CD14-positive monocyte (primary cell): ENCODE measurements at regions not wholly inside any gene's neighbourhood (a gene's known extent, or its start where the extent isn't known, plus 50 kb on each side); places are given as distances from the start of the nearest gene placed in this dataset.

Experiments
- DNase-seq, 3 donors: peaks; one replicate each; pipeline ENCODE4 v3.0.0-alpha.2; 2011 to 2022
- H2AFZ ChIP-seq: 2 replicates; pipeline ENCODE4 v1.6.0; 2012; ENCODE audit warnings: mild to moderate bottlenecking, low read depth, low read length, inconsistent platforms; ENCODE audit not compliant: insufficient read depth, poor library complexity, severe bottlenecking
- H3K27ac ChIP-seq, 2 donors: 1 replicate in 1 of 2; 2 replicates in 1 of 2; pipeline ENCODE4 v1.5.1; 2012 to 2013; ENCODE audit warnings: low read length in 2 of 2, control low read depth in 1 of 2, inconsistent platforms in 1 of 2, low read depth in 1 of 2, mild to moderate bottlenecking in 1 of 2
- H3K27me3 ChIP-seq, 2 donors: one replicate each; pipeline versions ENCODE4 v1.6.0 to v1.6.1; 2011 to 2013; ENCODE audit warnings: low read length in 2 of 2; ENCODE audit not compliant: control insufficient read depth in 2 of 2, insufficient read depth in 2 of 2
- H3K36me3 ChIP-seq, 2 donors: replicated peaks in 1 of 2; 1 replicate in 1 of 2; 2 replicates in 1 of 2; pipeline versions ENCODE4 v1.5.1 to v1.6.1; 2012 to 2013; ENCODE audit warnings: low read length in 2 of 2, control low read depth in 1 of 2, inconsistent platforms in 1 of 2, mild to moderate bottlenecking in 1 of 2; ENCODE audit not compliant: insufficient read depth in 2 of 2, control insufficient read depth in 1 of 2
- H3K4me1 ChIP-seq, 2 donors: 1 replicate in 1 of 2; 2 replicates in 1 of 2; pipeline versions ENCODE4 v1.5.1 to v1.6.1; 2012 to 2013; ENCODE audit warnings: low read length in 2 of 2, control low read depth in 1 of 2, inconsistent platforms in 1 of 2, mild to moderate bottlenecking in 1 of 2, moderate library complexity in 1 of 2; ENCODE audit not compliant: insufficient read depth in 2 of 2, control insufficient read depth in 1 of 2
- H3K4me2 ChIP-seq: replicated peaks from 2 replicates; pipeline ENCODE3; 2012; ENCODE audit warnings: low read length, moderate library complexity, mild to moderate bottlenecking; ENCODE audit not compliant: poor library complexity, severe bottlenecking; ENCODE audit errors: extremely low read depth
- H3K4me3 ChIP-seq, 3 experiments: fragments of 200-600 bp in 1 of 3; sonication (generic) in 1 of 3; replicated peaks in 1 of 3; 1 replicate in 2 of 3; 2 replicates in 1 of 3; pipeline ENCODE4 v1.5.1; 2011 to 2013; ENCODE audit warnings: low read length in 3 of 3, mild to moderate bottlenecking in 3 of 3, control low read depth in 2 of 3, low read depth in 2 of 3, inconsistent platforms in 1 of 3, moderate library complexity in 1 of 3
- H3K79me2 ChIP-seq: 2 replicates; pipeline ENCODE4 v1.6.0; 2012; ENCODE audit warnings: mild to moderate bottlenecking, control low read depth, inconsistent platforms, low read length, moderate library complexity; ENCODE audit not compliant: insufficient read depth
- H3K9ac ChIP-seq: 2 replicates; pipeline ENCODE4 v1.6.0; 2017; ENCODE audit warnings: low read length, mild to moderate bottlenecking; ENCODE audit not compliant: insufficient read depth, poor library complexity, severe bottlenecking
- H3K9me3 ChIP-seq, 2 donors: replicated peaks in 1 of 2; 1 replicate in 1 of 2; 2 replicates in 1 of 2; pipeline versions ENCODE4 v1.5.1 to v1.6.1; 2012 to 2013; ENCODE audit warnings: low read length in 2 of 2, control low read depth in 1 of 2; ENCODE audit not compliant: control insufficient read depth in 1 of 2, insufficient read depth in 1 of 2
- H4K20me1 ChIP-seq: 2 replicates; pipeline ENCODE4 v1.6.0; 2012; ENCODE audit warnings: mild to moderate bottlenecking, low read length, control low read depth, moderate library complexity; ENCODE audit not compliant: insufficient read depth
- H3K27ac Mint-ChIP-seq, 7 donors: one replicate each; pipeline ENCODE4 v1.8.0; 2020; ENCODE audit warnings: mild to moderate bottlenecking in 7 of 7, mixed read lengths in 7 of 7, moderate library complexity in 6 of 7, inconsistent platforms in 2 of 7
- H3K27me3 Mint-ChIP-seq, 3 donors: one replicate each; pipeline ENCODE4 v1.8.0; 2021 to 2022; ENCODE audit warnings: low read depth in 3 of 3, mild to moderate bottlenecking in 3 of 3, mixed read lengths in 3 of 3, moderate library complexity in 3 of 3, inconsistent platforms in 1 of 3
- H3K36me3 Mint-ChIP-seq, 2 donors: one replicate each; pipeline ENCODE4 v1.8.0; 2020; ENCODE audit warnings: mixed read lengths in 2 of 2, inconsistent platforms in 1 of 2, mild to moderate bottlenecking in 1 of 2
- H3K4me1 Mint-ChIP-seq: one replicate; pipeline ENCODE4 v1.8.0; 2020; ENCODE audit warnings: mild to moderate bottlenecking, mixed read lengths
- H3K4me3 Mint-ChIP-seq, 2 donors: one replicate each; pipeline ENCODE4 v1.8.0; 2020; ENCODE audit warnings: mild to moderate bottlenecking in 2 of 2, mixed read lengths in 2 of 2, moderate library complexity in 1 of 2
- H3K9me3 Mint-ChIP-seq, 7 donors: one replicate each; pipeline ENCODE4 v1.8.0; 2020 to 2022; ENCODE audit warnings: mixed read lengths in 7 of 7, mild to moderate bottlenecking in 6 of 7, moderate library complexity in 6 of 7, inconsistent platforms in 2 of 7
- WGBS: methylation state at CpG from one replicate; pipeline ENCODE4 v1.1.5; 2013; ENCODE audit warnings: missing lambda C conversion rate; ENCODE audit not compliant: insufficient coverage; 5-methylcytosine and 5-hydroxymethylcytosine counted together
- intact Hi-C, 2 donors: fragments of 100-400 bp; cut with micrococcal nuclease; formaldehyde crosslinking; loops; one replicate each; pipeline versions ENCODE4 v1.15.0 to v1.15.1; 2023
- TF ChIP-seq, protein P1 (sequence below): fragments of 200-600 bp; IDR thresholded peaks from one replicate; pipeline ENCODE4 v1.8.0; 2022; ENCODE audit warnings: antibody characterized with exemption, mild to moderate bottlenecking

DNA sequence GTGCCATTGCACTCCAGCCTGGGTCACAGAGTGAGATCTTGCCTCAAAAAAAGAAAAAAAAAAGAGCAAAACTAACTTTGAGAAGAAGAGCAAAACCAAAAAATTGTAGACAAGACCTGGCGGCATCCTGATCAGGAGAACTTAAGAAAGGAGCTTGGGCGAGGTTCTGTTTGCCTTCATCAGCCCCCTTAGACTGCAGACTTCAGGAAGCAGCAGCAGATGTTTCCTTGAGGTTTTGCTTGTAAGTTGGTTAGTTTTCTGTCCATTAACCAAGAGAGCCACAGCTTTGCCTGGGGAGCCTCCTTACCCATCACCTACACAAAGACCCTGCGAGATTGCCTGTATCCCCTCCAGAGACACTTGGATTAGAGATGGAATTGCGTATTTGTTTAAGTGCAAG lies 189.0 kb downstream of the AACS start:
- Histone ChIP-seq H3K36me3 (no peaks in the 10 kb centered on the region), H3K4me3 (no peak overlapping the region), H3K9me3 (no peaks in the 10 kb centered on the region), H3K9ac (no peak overlapping the region), H4K20me1 (no peaks in the 10 kb centered on the region), H3K27me3 (no peaks in the 10 kb centered on the region), H2AFZ (no peak overlapping the region), H3K27ac (no peak overlapping the region), H3K4me1 (no peaks in the 10 kb centered on the region), H3K79me2 (no peaks in the 10 kb centered on the region), H3K4me2 (no peak overlapping the region)
- DNase-seq, result no peak
- no peak overlapping the region for H3K4me3 Mint-ChIP-seq
- intact Hi-C loops, result no loop called here
- WGBS, result 0% methylated on average over 2 of the region's 4 CpGs
- H3K27me3 Mint-ChIP-seq, result peaks cover 7 to 14% (median 12%) of the 10 kb centered on the region in 3 donors
- TF ChIP-seq, protein P1, sequence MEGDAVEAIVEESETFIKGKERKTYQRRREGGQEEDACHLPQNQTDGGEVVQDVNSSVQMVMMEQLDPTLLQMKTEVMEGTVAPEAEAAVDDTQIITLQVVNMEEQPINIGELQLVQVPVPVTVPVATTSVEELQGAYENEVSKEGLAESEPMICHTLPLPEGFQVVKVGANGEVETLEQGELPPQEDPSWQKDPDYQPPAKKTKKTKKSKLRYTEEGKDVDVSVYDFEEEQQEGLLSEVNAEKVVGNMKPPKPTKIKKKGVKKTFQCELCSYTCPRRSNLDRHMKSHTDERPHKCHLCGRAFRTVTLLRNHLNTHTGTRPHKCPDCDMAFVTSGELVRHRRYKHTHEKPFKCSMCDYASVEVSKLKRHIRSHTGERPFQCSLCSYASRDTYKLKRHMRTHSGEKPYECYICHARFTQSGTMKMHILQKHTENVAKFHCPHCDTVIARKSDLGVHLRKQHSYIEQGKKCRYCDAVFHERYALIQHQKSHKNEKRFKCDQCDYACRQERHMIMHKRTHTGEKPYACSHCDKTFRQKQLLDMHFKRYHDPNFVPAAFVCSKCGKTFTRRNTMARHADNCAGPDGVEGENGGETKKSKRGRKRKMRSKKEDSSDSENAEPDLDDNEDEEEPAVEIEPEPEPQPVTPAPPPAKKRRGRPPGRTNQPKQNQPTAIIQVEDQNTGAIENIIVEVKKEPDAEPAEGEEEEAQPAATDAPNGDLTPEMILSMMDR, result no peak
- peaks cover 0 to 3% (median 0%) of the 10 kb centered on the region in 7 donors for H3K9me3 Mint-ChIP-seq
- no peaks in the 10 kb centered on the region for H3K4me1 Mint-ChIP-seq
- H3K27ac Mint-ChIP-seq, result no peak overlapping the region
- no peaks in the 10 kb centered on the region for H3K36me3 Mint-ChIP-seq

DNA sequence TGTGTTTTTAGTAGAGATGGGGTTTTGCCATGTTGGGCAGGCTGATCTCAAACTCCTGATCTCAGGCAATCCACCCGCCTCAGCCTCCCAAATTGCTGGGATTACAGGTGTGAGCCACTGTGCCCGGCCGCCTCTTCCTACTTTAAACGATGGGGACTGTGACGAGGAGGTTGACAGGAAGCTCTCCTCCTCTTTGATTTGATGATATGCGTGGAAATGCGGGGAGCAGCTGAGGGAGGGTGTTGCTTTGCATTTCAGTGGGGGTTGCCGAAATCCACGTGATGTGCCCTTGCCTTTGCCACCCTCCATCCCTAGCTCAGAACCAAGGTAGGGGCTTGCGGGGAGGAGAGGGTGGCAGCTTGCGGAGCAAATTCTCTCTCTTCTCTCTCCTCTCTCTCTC lies 189.6 kb downstream of the AACS start:
- Histone ChIP-seq H3K79me2 (no peaks in the 10 kb centered on the region), H3K4me2 (no peak overlapping the region), H3K27ac (no peak overlapping the region), H3K27me3 (no peaks in the 10 kb centered on the region), H3K4me1 (no peaks in the 10 kb centered on the region), H3K9me3 (no peaks in the 10 kb centered on the region), H3K4me3 (no peak overlapping the region), H4K20me1 (no peaks in the 10 kb centered on the region), H2AFZ (no peak overlapping the region), H3K36me3 (no peaks in the 10 kb centered on the region), H3K9ac (no peak overlapping the region)
- Mint-ChIP-seq H3K9me3 (peaks cover 0 to 3% (median 0%) of the 10 kb centered on the region in 7 donors), H3K36me3 (no peaks in the 10 kb centered on the region), H3K27me3 (peaks cover 7 to 14% (median 12%) of the 10 kb centered on the region in 3 donors), H3K4me3 (no peak overlapping the region), H3K27ac (no peak overlapping the region), H3K4me1 (no peaks in the 10 kb centered on the region)
- no peak for DNase-seq
- TF ChIP-seq, protein P1, result no peak
- intact Hi-C loops, result no loop called here
- WGBS, result 60% methylated on average over 4 of the region's 11 CpGs
